ENCODE measurements at regions not wholly inside any gene's neighbourhood (a gene's known extent, or its start where the extent isn't known, plus 50 kb on each side); places are given as distances from the start of the nearest gene placed in this dataset.

DNA sequence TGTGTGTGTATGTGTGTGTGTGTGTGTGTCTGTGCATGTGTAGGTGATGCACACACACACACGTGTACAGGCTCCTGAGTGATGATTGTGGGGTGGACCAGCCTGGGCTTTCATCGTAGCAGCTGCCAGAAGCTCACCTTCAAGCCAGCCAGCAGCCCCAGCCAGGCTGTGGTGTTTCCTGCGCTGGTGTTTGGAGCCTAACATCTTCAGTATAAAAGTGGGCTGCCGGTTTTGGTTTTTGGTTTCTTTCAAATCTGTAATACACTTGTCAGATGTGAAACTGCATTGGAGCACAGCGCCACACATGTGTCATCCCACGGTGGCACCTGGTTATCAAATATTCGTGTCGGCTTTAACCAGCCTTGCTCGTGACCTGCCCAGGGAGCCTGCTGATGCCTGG is 114.2 kb downstream of the OLFM1 start:
- H4K20me1 ChIP-seq (ENCODE audit: insufficient read depth) = no peaks in the 10 kb centered on the region
- TF ChIP-seq, protein P1, sequence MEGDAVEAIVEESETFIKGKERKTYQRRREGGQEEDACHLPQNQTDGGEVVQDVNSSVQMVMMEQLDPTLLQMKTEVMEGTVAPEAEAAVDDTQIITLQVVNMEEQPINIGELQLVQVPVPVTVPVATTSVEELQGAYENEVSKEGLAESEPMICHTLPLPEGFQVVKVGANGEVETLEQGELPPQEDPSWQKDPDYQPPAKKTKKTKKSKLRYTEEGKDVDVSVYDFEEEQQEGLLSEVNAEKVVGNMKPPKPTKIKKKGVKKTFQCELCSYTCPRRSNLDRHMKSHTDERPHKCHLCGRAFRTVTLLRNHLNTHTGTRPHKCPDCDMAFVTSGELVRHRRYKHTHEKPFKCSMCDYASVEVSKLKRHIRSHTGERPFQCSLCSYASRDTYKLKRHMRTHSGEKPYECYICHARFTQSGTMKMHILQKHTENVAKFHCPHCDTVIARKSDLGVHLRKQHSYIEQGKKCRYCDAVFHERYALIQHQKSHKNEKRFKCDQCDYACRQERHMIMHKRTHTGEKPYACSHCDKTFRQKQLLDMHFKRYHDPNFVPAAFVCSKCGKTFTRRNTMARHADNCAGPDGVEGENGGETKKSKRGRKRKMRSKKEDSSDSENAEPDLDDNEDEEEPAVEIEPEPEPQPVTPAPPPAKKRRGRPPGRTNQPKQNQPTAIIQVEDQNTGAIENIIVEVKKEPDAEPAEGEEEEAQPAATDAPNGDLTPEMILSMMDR (IDR thresholded peaks at IDR 0.05; ENCODE audit: poor library complexity, severe bottlenecking) = no peak
- TF ChIP-seq TAF1 (IDR thresholded peaks at IDR 0.05; ENCODE audit: low read depth) = no peak
- TF ChIP-seq SMC3 (conservative IDR thresholded peaks at IDR 0.05; ENCODE audit: poor library complexity) = no peak
- no peak for TF ChIP-seq EP300 (conservative IDR thresholded peaks at IDR 0.05; ENCODE audit: poor library complexity, severe bottlenecking)
- no peak for TF ChIP-seq POLR2AphosphoS5 (IDR thresholded peaks at IDR 0.05)
- no peak for TF ChIP-seq RAD21 (conservative IDR thresholded peaks at IDR 0.05)
- TF ChIP-seq, protein P2, sequence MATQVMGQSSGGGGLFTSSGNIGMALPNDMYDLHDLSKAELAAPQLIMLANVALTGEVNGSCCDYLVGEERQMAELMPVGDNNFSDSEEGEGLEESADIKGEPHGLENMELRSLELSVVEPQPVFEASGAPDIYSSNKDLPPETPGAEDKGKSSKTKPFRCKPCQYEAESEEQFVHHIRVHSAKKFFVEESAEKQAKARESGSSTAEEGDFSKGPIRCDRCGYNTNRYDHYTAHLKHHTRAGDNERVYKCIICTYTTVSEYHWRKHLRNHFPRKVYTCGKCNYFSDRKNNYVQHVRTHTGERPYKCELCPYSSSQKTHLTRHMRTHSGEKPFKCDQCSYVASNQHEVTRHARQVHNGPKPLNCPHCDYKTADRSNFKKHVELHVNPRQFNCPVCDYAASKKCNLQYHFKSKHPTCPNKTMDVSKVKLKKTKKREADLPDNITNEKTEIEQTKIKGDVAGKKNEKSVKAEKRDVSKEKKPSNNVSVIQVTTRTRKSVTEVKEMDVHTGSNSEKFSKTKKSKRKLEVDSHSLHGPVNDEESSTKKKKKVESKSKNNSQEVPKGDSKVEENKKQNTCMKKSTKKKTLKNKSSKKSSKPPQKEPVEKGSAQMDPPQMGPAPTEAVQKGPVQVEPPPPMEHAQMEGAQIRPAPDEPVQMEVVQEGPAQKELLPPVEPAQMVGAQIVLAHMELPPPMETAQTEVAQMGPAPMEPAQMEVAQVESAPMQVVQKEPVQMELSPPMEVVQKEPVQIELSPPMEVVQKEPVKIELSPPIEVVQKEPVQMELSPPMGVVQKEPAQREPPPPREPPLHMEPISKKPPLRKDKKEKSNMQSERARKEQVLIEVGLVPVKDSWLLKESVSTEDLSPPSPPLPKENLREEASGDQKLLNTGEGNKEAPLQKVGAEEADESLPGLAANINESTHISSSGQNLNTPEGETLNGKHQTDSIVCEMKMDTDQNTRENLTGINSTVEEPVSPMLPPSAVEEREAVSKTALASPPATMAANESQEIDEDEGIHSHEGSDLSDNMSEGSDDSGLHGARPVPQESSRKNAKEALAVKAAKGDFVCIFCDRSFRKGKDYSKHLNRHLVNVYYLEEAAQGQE (IDR thresholded peaks at IDR 0.05; ENCODE audit: borderline replicate concordance) = no peak
- no peak for TF ChIP-seq MXI1 (conservative IDR thresholded peaks at IDR 0.05; ENCODE audit: poor library complexity, severe bottlenecking)
- no peak for TF ChIP-seq EZH2 (IDR thresholded peaks at IDR 0.05; ENCODE audit: borderline replicate concordance, insufficient read depth, low read length, poor library complexity, severe bottlenecking)
- no peak overlapping the region for H3K4me3 ChIP-seq (ENCODE audit: low read length)
- H3F3A ChIP-seq (ENCODE audit: insufficient read depth, low read length, poor library complexity, severe bottlenecking) = no peaks in the 10 kb centered on the region
- no peaks in the 10 kb centered on the region for H3K79me2 ChIP-seq (replicated peaks; ENCODE audit: insufficient read depth, low read length)
- H2AFZ ChIP-seq (ENCODE audit: low read depth, low read length) = no peak overlapping the region
- no peaks in the 10 kb centered on the region for H3K27me3 ChIP-seq (ENCODE audit: insufficient read depth, low read depth, low read length)
- no peaks in the 10 kb centered on the region for H3K9me3 ChIP-seq (ENCODE audit: low read length)
- H3K36me3 ChIP-seq (ENCODE audit: insufficient read depth, low read length) = no peaks in the 10 kb centered on the region
- H3K9ac ChIP-seq (ENCODE audit: low read length) = no peak overlapping the region
- H3K27ac ChIP-seq (ENCODE audit: low read length) = no peak overlapping the region
- no peak overlapping the region for H3K4me2 ChIP-seq (ENCODE audit: low read length)
- no peaks in the 10 kb centered on the region for H3K9me2 ChIP-seq (ENCODE audit: insufficient read depth, low read length)

DNA sequence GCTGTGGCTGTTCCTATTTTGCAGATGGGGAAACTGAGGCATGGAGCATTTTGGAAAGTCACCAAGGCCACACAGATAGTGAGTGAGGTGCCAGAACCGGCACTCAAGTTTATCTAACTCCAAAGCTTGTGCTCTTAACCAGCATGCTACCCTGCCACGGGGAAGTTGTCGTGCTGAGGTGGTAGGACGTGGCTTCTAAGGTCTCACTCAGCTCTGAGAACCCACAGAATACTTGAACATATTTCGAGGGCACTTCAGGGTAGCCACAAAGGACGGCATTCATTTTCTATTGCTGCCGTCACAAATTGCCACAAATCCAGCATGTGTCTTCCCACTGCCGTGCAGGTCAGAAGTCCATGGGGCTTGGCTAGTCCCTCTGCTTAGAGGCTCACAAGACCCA is 116.7 kb downstream of the OLFM1 start:
- Histone ChIP-seq H3K9me2 (ENCODE audit: insufficient read depth, low read length) (no peaks in the 10 kb centered on the region), H3K4me2 (ENCODE audit: low read length) (no peak overlapping the region), H3F3A (ENCODE audit: insufficient read depth, low read length, poor library complexity, severe bottlenecking) (no peaks in the 10 kb centered on the region), H3K27me3 (ENCODE audit: insufficient read depth, low read depth, low read length) (no peaks in the 10 kb centered on the region), H3K79me2 (replicated peaks; ENCODE audit: insufficient read depth, low read length) (no peaks in the 10 kb centered on the region), H3K4me3 (ENCODE audit: low read length) (no peak overlapping the region), H3K36me3 (ENCODE audit: insufficient read depth, low read length) (no peaks in the 10 kb centered on the region), H3K9me3 (ENCODE audit: low read length) (no peaks in the 10 kb centered on the region), H4K20me1 (ENCODE audit: insufficient read depth) (no peaks in the 10 kb centered on the region), H3K9ac (ENCODE audit: low read length) (no peak overlapping the region), H2AFZ (ENCODE audit: low read depth, low read length) (no peak overlapping the region), H3K27ac (ENCODE audit: low read length) (no peak overlapping the region)
- TF ChIP-seq RAD21 (conservative IDR thresholded peaks at IDR 0.05) (no peak), EZH2 (IDR thresholded peaks at IDR 0.05; ENCODE audit: borderline replicate concordance, insufficient read depth, low read length, poor library complexity, severe bottlenecking) (no peak)

DNA sequence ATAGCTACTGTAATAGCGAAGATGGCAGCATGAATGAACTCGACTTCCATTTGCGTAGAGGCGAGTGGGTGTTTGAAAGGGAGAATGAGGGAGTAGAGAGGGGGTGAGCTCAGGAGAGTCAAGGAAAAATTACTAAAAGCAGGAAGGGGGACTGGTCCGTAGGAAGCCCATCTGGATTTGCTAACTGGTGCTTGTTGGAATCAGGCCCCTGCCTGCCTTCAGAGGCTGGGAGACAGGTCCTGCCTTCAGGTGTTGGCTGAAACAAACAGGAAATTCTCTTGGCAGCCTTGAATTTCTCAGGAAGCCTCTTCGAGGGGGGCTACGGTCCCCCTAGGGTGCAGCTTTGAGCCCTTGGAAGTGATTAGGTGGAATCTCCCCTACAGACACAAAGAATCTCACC is 121.7 kb downstream of the OLFM1 start:
- Histone ChIP-seq H4K20me1 (ENCODE audit: insufficient read depth) (no peaks in the 10 kb centered on the region), H2AFZ (ENCODE audit: low read depth, low read length) (no peak overlapping the region), H3K9me2 (ENCODE audit: insufficient read depth, low read length) (no peaks in the 10 kb centered on the region), H3K27ac (ENCODE audit: low read length) (no peak overlapping the region), H3K4me3 (ENCODE audit: low read length) (no peak overlapping the region), H3F3A (ENCODE audit: insufficient read depth, low read length, poor library complexity, severe bottlenecking) (no peaks in the 10 kb centered on the region), H3K4me2 (ENCODE audit: low read length) (no peak overlapping the region), H3K9me3 (ENCODE audit: low read length) (no peaks in the 10 kb centered on the region), H3K79me2 (replicated peaks; ENCODE audit: insufficient read depth, low read length) (no peaks in the 10 kb centered on the region), H3K9ac (ENCODE audit: low read length) (no peak overlapping the region), H3K27me3 (ENCODE audit: insufficient read depth, low read depth, low read length) (no peaks in the 10 kb centered on the region), H3K36me3 (ENCODE audit: insufficient read depth, low read length) (no peaks in the 10 kb centered on the region)
- no peak for TF ChIP-seq EP300 (conservative IDR thresholded peaks at IDR 0.05; ENCODE audit: poor library complexity, severe bottlenecking)
- TF ChIP-seq, protein P1 (IDR thresholded peaks at IDR 0.05; ENCODE audit: poor library complexity, severe bottlenecking) = no peak
